Hematopoietic multipotent progenitor cell treated with erythropoietin and hydrocortisone succinate and interleukin-3 and kit ligand, for 17 days (in vitro differentiated cells): ENCODE measurements at regions not wholly inside any gene's neighbourhood (a gene's known extent, or its start where the extent isn't known, plus 50 kb on each side); places are given as distances from the start of the nearest gene placed in this dataset.

Experiments
- DNase-seq: peaks from one replicate; pipeline ENCODE4 v3.0.0-alpha.2; 2015; ENCODE audit warnings: low spot score

DNA sequence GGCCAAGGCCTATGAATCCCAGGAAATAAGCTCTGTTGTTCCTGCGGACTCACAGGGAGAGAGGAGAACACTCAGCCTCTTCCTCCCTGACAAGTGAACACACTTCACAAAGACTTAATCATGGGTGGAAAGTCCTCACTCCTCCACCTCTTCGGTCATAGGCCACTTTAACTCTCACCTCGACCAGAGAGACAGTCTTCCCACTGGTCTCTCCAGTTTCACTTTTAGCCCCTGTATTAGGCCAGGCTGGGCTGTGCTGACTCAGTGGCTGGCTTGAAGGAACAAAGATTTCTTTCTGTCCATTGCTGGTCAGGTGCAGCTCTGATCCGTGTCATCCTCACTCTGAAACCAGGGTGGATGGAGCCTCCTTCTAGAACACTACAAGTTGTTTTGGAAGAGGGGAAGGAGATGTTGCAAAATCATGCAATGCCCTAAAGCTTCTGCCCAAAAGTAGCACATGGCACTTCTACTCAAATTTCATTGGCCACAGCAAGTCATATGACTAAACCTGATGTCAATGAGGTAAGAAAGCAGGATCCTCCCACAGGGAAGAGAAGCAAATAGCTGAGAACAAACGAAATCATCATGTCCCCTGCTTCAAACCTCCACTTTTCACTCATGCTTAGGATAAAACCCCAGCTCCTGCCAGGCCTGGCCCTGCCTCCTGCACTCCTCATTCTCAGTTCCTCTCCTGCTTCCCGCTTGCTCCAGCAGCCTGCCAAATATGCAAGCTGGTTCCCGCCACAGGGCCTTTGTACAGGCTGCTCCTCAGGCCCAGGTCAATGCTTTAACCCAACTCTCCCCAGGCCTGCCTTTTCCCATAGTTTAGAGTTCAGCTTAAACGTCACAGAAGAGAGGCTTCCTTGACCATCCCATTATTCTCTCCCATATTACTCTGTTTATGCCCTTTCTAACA is 150.5 kb upstream of the RUNX3 start:
- DNase-seq, result no peak

DNA sequence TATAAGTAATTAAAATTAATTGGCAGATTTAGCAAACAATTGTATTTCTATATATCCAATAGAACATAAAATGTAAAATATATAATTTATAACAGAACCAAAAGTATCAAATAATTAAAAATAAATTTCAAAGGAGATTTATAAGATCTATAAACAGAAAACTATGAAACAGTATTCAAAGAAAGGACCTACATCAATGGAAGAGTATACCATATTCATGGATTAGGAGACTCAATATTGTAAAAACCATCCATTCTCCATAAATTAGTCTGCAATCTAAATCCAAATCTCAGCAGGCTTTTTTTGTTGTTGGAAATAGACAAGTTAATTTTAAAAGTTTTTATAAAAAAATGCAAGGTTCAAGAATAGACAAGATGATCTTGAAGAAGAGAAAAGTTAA is 149.0 kb upstream of the RUNX3 start:
- no peak for DNase-seq

DNA sequence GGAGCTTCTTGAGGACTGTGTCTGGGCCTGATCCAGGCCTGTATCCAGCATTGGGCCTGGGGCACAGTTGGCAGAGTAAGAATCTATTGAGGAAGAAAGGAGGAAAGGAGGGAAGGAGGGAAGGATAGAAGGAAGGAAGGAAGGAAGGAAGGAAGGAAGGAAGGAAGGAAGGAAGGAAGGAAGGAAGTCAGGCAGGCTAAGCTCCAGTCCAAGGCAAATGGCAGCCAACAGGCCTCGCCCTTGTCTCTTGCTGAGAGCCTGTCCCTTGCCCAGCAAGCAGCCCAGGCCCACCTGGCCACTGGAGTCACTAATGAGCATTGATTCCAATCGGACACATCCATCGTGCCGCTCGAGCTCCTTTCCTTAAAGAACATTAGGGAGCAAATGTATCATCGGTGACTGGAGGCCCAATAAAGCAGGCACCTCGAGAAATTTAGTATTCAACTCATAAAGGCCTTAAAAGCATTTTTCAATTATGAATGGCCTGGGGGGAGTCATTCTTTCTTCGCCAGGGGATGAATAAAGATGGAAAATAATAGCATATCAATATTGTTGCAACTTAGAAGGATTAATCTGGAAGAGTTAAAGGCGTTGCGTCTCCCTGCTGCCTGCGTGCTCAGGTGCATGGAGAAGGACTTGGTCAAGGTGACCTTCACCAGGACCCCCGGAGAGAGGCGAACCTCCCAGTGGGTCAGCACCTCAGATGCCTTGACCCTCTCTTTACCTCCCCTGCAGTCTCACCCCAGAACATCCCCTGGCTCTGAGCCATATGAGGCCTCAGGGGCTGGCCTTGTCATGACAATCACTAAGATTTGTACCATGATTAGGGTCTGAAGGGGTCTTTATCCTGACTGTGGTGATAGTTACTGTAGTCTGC is 144.5 kb upstream of the RUNX3 start:
- no peak for DNase-seq

DNA sequence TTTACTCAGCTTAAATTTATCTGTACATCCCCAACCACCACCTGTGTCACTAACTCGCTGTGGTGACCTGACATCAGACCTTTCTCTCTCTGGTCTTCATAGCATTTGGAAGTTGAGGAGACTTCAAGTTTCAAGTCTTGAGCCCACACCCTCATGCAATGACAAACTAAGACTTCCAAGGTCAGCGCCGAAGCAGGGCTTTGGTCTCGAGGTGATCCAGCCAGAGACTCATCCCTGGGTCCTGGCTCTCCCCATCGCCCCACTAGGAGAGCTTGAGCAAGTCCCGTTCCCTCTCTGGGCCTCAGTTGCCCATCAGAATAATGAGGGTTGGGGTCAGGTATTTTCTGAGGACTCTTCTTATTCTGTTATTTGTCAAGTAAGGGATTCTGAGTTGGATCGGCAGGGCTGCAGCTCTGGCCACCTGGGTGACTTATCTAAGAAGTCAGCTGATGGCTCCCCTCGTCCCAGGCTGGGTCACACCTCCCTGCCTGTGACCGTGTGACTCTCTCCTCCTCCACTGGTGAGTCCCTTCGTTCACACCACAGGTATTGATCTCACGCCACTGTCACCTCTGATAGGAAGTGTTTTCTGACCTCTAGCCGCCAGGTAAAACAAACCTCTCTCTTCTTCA is 143.7 kb upstream of the RUNX3 start:
- no peak for DNase-seq

DNA sequence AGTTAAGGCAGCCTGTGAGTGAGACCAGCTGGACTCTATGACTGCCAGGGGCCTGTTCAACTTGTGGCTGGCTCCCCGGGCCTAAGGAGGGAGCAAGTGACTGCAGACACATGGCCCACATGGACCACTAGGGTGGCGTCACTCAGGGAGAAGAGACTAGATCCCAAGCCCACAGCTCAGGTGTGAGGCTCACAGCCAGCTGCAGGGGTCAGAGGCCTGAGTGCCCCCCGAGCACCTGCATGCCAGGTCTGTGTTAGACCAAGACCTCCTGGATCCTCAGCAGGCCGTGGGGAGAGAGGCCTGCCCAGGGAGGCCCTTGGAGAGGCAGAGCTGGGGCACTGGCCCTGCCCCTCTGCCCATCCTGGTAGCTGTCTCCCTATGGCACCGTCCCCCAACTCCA is 142.4 kb upstream of the RUNX3 start:
- no peak for DNase-seq

DNA sequence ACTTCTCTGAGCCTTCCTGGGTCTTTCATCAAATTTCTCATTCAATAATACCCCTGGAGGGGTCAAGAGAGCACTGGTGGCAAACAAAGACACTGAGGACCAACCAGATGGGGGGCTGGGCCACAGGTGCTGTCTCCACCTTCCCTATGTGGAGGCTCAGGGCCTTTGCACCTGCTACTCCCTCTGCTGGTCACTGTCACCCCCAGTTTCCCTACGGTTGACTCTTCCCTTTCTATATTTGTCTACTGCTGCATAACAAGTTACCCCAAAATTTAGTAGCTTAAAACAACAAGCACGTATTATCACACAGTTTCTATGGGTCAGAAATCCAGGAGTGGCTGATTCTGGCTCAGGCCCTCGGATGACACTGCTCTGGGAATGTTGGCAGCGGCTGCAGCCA is 138.8 kb upstream of the RUNX3 start:
- DNase-seq, result no peak

DNA sequence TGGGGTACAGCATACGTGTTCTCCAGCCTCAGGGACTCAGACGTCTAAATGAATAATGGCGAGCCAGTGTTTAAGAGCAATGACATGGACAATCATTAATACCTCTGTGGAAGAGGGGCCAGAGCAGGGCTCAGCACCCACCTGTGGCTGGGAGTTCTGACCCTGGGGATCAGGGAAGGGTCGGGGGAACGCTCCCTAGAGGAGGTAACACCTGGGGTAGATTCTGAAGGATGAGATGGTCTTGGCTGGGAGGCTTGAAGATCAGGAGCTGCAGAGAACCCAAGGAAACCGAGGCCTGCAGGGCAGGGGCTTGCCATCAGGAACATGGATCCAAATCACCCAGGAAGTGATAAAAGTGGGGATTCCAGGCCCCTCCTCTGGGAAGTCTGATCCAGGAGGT is 138.2 kb upstream of the RUNX3 start:
- no peak for DNase-seq

DNA sequence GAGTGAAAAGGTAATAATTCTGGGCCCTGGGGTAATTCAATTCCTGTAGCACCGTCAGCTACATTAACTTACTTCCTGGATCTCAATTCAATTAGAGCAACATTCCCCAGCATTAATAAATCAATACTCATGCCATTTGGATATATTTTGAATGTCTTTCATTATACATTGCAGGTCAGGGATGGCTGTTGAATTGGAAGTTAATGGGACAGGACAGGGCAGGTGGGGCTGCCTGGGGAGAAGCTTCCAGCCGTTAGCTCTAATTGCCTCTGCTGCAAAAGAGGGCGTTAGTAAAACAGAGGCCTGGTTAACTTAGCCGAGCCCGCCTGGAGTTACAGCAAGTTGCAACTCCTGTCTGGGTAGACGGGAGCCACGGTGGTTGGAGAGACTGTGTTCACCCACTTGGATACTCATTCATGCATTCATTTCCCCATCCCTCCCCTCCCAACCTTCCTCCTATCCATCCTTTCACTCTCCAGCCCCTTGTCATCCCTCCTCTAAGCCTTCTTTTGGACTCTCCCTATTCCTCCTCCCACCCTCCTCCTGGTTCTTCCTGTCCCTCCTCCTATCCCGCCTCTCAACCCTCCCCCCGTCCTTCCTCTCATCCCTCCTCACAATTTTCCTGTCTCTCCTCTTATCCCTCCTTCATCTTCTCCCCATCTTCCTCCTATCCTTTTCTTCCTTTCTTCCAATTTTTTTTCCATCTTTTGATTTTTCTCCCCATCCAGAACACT is 137.6 kb upstream of the RUNX3 start:
- DNase-seq, result no peak

DNA sequence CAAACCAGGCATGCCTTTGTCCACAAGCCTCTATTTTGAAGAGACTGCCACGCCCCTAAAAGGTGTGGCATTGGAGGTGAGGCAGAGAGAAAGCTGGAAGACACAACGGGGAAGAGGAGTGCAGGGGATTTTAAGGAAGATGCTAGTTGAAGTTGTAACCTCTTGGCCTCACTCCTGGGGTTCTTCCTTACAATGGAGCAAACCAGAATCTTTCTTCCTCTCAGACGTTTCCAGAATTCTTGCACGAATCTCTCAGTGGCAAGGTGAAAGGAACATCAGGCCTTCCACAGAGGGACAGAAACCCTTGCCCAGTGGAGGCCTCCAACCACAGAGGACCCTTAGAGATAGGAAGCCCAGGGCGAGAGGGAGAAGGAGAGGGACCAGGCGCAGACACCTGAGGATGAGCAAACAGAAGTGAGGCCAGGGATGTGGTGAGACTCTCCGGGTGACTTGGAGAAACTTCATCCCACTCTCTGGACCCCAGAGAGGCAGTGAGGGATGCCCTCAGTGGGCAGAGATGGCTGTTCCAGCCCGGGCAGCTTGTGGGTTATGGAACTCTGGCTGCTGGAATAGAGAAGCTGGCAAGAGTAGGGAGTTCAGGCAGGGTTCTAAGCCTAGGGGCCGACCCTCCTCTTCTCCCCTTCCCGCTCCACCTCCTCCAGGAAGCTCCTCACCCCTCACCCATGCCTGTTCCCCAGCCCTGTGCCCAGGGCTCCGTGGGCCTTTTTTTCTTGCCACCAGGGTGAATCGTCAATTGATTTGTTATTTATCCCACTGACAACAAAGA is 136.8 kb upstream of the RUNX3 start:
- no peak for DNase-seq

DNA sequence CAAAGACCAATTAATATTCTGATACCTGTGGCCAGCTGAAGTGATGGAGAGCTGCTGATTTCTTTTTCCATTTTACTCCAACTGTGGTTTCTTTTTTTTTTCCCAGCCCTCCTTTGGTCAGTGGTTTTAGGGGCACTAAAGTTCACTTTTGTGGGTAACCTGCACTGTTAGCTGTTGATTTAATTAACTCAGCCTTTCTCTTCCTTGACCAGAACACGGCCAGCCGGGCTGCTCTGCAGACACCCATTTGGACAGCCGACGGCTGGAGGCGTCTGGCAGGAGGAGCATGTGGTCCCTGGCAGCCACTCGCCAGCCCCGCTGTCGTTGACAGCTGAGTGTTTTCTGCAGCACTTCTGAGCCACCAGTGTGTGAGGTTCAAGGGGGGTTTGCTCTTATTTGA is 136.2 kb upstream of the RUNX3 start:
- DNase-seq, result no peak

DNA sequence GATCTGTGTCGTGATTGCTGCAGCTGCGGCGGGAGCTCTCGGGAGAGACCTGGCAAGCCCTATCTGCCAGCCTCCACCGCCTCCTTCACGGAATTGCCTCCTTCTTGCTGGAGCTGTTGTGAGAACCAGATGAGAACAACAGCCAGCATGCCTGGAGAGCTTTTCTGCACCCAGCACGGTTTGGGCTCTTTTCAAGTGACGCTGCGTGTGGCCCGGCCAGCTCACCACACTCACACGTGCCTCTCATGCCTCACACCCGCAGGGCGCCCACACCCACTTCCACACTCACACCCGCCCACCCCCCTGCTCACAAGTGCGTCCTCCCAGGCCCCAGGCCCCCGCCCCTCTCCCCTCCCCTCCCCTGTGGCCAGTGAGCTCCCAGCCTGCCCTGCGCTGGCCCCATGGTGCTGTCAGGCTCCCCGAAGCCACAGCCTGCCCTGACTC is 135.7 kb upstream of the RUNX3 start:
- no peak for DNase-seq

DNA sequence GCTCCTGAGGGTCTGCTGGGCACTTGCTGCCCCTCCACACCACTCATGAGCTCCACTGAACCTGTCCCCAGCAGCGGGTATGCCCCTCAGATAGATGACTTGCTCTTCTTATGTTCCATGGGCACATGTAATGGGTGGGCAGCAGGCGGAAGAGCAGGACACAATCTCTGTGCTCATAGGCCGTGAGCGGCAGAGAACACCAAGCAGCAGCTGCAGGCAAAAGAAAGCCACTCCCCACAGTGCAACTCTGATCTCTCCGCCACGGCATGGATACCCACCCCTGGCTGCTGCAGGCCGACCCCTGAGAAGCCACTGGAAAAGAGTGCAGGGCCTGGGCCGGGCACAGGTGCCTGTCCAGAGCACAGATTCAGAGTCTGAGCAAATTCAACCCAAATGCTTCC is 135.2 kb upstream of the RUNX3 start:
- no peak for DNase-seq

DNA sequence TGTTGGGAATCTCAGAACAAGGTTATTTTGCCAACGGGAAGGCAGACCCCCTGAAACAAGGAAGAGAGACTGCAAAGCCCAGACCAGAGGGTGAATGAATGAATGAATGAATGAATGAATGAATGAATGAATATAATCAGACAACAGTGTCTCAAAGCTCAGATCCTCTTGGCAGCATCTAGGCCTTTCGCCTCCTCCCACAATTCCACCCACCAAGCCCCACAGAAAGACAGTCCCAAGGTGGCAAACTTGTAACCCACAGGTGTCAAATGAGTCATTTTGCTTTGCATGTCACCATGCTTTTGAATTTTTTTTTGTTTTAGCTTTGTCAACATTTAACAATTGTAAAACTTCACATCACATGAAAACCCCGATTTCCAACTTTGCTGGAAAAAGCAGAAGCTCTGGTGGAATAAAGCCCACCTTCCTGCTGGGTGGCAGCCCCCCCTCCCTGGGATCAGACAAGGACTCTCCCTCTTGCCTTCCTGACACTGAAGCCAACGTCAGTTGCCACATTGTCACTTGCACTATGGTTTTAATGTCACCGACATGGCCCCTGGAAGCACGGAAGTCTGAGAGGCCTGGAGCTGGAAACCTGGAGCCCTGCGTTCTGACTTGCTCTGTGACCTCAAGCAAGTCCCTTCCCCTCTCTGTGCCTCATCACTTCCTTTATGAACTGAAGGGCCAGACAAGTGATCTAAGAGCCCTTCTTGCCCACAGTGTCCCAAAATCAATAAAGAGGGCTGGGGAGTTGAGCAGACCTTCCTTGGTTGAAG is 134.6 kb upstream of the RUNX3 start:
- no peak for DNase-seq

DNA sequence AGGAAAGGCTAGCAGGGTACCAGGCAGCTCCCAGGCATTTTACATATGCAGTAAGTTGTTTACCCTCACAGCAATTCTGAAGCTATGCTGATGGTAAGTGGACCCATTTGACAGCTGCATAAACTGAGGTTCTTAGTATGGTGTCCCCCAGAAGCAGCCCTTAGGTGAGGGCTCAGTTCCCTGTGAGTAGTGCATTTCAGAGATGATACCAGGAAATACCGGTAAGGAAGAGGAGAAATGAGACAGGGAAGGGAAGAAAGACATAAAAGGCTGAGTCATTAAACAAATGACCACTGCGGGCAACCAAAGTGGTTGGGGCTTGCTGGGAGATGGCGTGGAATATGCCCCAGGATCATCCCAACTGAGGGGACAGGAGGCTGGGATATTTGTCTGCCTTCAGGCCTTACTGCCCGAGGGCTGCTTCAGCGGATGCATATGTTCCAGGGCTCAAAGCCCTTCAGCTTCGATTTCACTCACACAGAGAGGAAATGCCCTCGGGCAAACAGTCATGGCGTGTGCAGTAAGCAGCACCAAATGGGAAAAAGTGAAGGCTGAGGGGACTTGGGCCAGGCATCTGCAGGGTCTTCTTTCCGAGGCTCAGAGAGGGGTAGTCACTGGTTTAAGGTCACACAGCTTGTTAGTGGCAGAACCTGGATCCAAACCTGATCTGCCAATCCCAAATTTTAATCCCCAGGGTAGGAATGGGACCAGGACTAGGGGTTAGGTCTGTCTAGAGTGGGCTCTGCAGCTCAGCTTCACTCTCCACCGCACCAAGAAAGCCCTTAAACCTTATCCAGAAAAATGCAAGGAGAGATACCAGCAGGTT is 133.7 kb upstream of the RUNX3 start:
- no peak for DNase-seq

DNA sequence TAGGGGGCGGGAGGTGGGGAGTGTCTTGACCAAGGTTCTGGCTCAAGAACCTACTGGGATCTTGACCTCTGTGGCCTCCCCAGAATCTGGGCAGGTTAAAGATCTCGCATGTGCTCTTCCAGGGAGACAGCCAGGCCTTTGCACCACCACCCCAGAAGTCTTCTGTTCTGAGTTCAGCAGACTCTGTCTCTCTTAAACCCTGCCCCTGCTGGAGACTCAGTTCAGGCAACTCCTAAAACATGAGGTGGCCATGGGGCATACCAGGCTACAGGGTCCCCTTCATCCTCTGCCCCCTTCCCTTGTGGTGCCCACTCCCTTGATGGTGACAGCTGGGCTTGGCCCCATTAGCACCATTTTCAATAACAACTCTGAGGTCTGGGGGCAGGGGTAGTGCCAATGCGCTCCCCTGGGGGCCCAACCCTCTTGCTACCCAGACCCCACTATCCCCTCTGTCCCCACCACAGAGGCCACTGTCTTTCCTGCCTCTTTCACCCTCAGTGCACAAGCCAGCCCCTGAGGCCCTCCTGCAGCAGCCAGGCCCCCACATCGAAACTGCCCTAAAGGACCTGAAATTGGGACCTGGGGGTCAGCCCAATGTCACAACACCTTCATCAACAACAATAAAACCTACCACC is 132.7 kb upstream of the RUNX3 start:
- DNase-seq, result no peak

DNA sequence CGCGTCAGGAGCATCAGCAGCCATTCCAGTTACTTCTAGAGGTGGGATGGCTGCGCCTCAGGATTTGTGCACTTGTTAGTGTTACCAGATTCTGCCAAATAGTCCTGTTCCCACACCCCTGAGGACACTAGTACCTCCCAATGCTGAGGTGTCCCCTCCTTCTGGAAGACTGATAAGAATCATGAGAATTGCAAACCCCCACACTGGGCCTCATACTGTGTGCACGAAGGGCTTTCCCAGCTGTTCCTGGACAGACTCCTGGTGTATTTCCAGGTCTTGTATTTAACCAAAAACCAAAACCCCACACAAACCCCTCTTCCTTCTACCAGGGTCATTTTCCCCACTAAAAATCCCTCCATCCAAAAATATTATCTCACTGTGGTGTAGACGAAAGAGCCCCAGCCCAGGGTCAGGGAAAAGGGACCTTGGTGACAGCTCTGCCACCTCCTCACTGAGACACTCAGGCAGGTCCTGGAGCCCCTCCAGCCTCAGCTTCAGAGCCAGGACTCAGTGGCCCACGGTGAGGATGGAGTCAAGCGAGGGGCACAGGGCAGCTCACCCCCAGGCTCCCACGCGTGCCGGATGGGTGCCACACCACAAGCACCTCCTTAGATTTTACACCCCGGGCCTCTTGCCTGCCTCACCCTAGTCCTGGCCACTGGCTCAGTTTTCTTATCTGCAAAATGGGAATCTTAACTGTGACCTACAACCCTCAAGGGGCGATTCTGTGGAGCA is 131.4 kb upstream of the RUNX3 start:
- DNase-seq, result no peak

DNA sequence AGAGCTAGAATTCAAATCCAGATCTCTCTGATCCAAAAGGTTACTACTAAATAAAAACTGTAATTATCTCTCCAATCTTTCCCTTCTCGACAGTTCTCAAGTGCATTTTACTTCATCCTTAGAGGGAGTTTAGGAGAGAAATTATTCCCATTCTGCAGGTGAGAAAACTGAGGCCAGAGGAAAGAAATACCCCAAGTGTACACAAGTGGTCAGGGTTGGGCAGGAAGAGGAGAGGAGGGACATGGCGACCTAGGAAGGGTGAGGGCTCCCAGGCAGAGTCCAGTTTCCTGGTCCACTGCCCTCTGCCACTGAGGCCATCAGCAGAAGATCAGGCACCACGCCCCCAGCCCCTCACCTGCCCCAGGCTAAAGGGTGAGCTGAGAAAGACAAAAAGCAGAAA is 127.1 kb upstream of the RUNX3 start:
- DNase-seq, result no peak

DNA sequence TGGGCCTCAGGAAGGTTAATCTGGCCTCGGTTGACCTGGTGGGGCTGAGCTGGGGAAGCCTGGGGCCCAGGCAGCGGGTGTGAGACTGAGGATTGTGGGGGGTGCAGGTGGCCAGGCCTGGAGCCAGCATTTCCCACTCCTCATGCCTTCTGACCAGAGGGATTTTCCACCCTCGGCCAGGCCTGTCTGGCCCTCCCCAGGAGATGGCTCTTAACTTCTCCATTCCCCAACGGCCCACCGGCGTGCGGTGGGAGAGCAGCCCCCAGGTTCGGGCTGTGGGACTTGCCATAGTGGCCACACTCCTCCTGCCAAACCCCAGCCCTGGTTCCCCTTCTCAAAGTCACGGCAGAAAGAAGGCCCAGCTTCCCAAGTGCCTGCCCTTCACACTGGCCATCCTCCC is 126.5 kb upstream of the RUNX3 start:
- DNase-seq, result no peak
